DND-41 (cell line): ENCODE measurements at regions not wholly inside any gene's neighbourhood (a gene's known extent, or its start where the extent isn't known, plus 50 kb on each side); places are given as distances from the start of the nearest gene placed in this dataset.

Experiments
- CTCF ChIP-seq: IDR thresholded peaks from 2 replicates; pipeline ENCODE4 v1.5.1; 2012; ENCODE audit warnings: borderline replicate concordance, low read length, moderate library complexity, mild to moderate bottlenecking; ENCODE audit not compliant: poor library complexity, severe bottlenecking; ENCODE audit errors: extremely low read depth
- EZH2 ChIP-seq: IDR thresholded peaks from 3 replicates; pipeline ENCODE4 v1.6.1; 2012; ENCODE audit warnings: borderline replicate concordance, low read depth, mild to moderate bottlenecking, moderate library complexity, low read length, inconsistent platforms; ENCODE audit not compliant: severe bottlenecking

GRCh38 chr13:74990992-74991391 is 491.0 kb downstream of the TBC1D4 start:
- TF ChIP-seq CTCF (no peak), EZH2 (no peak)
